KG1 (cell line): ENCODE measurements at regions not wholly inside any gene's neighbourhood (a gene's known extent, or its start where the extent isn't known, plus 50 kb on each side); places are given as distances from the start of the nearest gene placed in this dataset.
A peak's percentile ranks its signal among the peaks of the same experiment; 100 is the strongest.
"Not testable (repeated sequence)": the region's sequence is repeated elsewhere in the genome, so short reads cannot be mapped to it uniquely, and the experiment has no call there.

Experiments
- DNase-seq: peaks from one replicate; lab custom pipeline; 2025; lab: John Stamatoyannopoulos, UW

- DNase-seq = not testable (repeated sequence)
Measured at GRCh38 chr6:28623242-28623641, 97.6 kb downstream of the GPX5 start.

- DNase-seq = not testable (repeated sequence)
Measured at GRCh38 chr6:28626386-28626785, 100.7 kb downstream of the GPX5 start.

DNA sequence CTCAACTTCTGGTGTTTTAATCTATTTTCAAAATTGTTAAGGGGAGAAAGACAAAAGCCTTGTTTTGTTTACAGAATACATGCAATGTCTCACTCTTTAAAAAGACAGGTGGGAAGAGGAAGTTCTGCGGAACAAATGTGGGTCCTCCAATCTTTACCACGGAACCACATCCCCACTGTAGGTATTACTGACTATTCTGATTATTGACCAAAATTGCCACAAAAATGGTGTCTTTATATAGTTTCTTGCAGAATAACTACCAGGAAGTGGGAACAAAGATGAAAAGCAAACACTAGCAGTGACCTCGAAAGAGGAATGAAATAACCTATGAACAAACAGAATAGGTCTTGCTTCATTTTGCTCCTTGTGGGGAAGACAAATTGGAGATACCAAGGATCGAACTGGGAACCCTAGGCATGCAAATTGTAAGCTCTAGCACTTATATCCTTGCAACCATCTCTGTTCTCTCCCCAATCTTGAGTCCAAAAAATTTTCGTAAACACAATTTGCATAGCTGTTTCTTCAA lies 106.7 kb downstream of the GPX5 start:
- DNase-seq = no peak

GRCh38 chr6:28633445-28634215 lies 107.9 kb downstream of the GPX5 start:
- no peak for DNase-seq

DNA sequence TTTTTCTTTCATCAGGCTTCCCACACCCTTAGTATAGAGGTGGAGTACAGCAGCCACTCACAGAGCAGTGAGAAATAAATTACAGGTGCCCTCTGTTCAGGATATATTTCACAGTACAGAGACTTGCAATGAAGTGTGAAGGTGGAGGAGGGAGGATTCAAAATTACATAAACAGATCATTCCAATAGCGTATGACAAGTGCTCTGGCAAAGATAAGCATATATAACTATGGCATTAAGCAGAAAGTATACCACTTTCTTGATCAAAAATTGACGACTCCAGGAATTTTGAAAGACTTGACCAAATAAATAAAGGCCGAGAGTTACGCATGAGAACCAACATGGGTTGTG lies 108.7 kb downstream of the GPX5 start:
- DNase-seq = no peak

- no peak for DNase-seq
Measured at GRCh38 chr6:28634761-28635546, 109.3 kb downstream of the GPX5 start.

DNA sequence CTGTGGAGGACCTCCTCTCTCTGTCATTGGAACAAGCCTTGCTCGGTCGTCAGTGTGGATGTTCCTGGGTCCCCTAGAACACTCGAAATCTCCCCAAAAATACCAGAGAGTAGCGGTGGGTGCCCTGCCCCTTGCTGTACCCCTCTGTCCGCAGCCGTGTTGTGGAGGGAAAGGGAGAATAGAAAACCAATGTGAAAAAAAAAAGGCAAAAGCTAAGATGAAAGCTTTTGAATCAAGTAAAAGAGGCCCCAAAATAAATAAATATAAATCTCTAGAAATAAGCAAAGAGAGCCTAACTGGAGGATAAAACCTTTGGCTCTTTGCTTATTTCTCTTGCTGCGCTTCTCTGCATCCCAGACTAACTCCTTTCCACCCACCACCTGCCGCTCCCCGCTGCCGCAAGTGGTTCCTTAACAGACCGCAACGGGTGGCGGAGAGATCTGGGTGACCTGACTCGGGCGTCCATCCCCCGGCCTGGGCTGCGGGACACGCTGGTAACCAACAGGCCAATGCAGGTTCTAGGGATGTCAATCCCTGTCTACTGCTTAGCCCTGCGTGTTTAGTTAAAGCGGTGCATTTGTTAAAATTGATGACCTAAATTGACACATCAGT lies 110.0 kb downstream of the GPX5 start:
- no peak for DNase-seq

DNA sequence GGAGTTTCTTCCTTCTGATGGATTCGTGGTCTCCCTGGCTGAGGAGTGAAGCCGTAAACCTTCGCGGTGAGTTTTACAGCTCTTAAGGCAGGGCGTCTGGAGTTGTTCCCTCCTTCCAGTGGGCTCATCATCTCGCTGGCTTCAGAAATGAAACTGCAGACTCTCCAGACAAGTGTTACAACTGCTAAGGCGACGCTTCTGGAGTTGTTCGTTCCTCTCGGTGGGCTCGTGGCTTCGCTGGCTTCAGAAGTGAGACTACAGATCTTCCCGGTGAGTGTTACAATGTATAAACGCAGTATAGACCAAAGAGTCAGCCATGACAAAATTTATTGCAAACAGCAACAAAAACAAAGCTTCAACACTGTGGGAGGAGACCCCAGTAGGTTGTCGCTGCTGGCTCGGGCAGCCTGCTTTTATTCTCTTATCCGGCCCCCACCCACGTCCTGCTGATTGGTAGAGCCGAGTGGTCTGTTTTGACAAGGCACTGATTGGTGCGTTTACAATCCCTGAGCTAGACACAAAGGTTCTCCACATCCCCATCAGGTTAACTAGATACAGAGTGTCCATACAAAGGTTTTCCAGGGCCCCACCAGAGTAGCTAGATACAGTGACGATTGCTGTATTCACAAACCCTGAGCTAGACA lies 113.2 kb downstream of the GPX5 start:
- DNase-seq = no peak

- DNase-seq = not testable (repeated sequence)
Measured at GRCh38 chr6:28639445-28640290, 114.0 kb downstream of the GPX5 start.

DNA sequence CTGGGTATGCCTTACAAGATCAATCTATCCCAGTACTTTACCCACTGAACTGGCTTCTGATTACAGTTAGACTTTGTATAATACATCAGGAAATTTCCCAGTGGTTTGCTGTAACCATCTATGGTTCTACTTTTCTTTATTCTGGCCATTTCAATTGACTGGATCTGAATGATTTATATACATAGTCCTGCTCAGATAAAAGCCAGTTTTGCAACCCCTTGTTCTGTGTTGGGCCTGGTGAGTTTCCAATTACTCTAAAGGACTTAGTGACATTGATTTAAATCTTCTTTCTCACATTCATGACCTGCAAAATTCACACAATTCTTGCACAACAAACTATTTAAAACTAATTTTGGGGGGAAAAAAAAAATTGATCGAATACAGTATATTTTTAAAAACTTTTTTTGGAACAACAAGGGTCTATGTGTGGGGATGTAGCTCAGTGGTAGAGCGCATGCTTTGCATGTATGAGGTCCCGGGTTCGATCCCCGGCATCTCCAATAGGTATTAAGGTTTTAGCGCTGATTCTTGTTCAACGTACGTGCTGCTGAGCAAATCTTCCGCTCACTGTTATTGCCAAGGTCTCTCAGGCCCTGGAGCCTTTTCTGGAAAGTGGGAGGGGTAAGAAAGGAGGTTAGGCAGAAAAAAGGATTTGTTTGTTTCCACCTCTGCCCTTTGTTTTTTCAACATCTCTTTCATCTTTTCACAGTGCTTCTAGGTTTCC lies 117.5 kb downstream of the GPX5 start:
- peak; percentile 49 for DNase-seq

DNA sequence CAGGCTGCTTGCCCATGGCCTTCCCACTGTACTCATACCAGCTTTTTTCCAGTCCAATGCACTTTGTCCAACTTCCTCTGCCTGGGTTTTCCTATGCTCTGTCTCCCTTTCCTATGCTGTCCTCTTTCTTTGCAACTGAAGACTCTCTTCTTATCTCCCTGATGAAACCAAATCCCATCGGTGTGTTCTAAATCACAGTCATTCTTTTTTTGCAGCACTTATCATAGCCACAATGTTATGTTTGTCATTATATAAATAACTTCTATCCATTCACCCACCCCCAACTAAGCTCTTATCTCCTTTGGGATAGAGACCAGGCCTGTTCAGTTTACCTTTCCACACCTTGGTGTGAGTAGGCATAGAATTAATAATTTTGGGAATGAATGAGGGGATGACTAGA lies 121.0 kb downstream of the GPX5 start:
- no peak for DNase-seq

DNA sequence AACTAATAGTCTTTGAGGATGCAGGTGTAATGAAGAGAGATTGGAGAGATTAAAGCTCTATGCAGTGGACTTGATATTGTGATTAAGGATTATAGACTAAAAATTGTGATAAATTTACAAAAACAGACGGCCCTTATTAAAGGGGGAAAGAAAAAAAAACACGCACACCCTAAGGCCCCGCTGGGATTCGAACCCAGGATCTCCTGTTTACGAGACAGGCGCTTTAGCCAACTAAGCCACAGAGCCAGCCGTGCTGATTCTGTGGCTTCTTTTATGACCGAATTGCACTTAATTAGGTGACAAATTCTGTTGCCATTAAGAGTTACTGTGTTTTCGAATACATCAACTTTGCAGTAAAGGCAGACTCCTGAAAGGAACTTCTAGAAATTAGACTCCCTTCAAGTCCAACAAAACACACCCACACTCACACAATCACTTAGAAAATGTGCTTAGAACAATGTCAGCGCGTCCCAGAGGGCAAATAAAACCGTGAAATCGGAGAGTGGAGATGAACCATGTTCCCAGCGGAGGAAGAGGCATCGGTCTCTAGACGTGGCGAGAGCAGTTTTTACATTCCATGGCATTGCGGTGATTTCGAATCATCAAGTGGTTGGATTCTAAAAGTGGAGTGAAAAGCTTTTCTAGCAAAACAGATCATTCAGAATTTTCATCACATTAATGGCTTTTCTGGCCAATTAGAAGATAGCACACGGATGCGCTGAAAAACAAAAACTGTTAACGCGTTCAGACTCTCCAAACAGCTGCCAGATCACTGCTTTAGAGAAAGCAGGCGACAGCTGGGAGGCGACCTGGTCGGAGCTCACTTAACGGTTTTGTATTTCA lies 122.6 kb downstream of the GPX5 start:
- peak; percentile 90 for DNase-seq

- no peak for DNase-seq
Measured at GRCh38 chr6:28648878-28649375, 123.2 kb downstream of the GPX5 start.

- DNase-seq = no peak
Measured at GRCh38 chr6:28651161-28651560, 125.5 kb downstream of the GPX5 start.

DNA sequence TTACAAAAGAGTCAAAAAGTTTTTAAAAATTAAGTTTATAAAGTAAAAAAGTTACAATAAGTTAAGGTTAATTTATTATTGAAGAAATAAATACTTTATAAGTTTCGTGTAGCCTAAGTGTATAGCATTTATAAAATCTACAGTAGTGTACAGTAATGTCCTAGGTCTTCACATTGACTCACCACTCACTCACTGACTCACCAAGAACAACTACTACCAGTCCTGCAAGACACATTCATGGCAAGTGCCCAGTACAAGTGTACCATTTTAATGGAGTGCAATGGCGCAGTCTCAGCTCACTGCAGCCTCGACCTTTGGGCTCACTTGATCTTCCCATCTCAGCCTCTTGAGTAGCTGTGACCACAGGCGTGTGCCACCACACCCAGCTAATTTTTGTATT lies 128.2 kb downstream of the GPX5 start:
- no peak for DNase-seq

- DNase-seq = no peak
Measured at GRCh38 chr6:28655164-28655563, 129.5 kb downstream of the GPX5 start.

DNA sequence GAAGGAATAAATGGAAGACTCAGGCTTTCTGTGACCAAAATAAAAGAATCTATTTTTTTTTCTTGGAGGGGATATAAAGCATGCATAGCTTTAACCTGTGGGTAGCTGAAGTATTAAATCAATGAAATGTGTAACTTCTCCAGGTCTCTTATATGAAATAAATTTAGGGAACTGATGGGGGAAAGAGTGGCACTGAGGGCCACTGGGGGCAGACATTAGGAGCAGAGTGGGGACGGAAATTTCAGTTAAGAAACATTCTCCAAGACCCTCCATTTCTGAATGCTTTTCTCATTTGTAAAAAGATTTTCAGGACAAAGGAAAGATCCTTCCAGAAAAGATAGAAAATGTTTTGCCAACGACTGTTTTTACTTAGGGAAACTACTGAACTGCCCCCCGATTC lies 131.0 kb downstream of the GPX5 start:
- no peak for DNase-seq

GRCh38 chr6:28657381-28657768 lies 131.7 kb downstream of the GPX5 start:
- DNase-seq = no peak

DNA sequence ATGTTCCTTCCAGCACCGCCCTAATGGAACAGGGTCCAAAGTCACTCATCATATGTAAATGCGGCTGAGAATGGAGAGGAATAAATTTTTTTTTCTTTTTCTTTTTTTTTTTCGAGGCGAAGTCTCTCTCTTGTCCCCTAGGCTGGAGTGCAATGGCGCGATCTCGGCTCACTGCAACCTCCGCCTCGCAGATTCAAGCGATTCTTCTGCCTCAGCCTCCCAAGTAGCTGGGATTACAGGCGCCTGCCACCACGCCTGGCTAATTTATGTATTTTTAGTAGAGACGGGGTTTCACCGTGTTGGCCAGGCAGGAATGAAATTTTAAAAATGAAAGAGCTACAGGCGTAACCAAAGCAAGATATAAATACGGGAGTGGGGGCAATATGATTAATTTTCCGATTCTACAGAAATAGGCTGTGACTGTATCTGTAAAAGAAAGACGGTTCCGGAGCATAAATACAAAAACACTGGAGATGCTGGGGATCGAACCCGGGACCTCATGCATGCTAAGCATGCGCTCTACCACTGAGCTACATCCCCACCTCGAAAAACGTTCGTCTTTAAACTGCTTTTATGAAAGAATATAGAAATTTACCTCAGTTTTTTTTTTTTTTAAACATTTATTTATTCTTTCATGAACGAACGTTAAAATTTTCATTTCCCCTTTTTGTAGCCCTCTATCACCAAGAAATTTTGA lies 132.2 kb downstream of the GPX5 start:
- DNase-seq = peak; percentile 50
